Fibroblast of pulmonary artery (primary cell): ENCODE measurements at regions not wholly inside any gene's neighbourhood (a gene's known extent, or its start where the extent isn't known, plus 50 kb on each side); places are given as distances from the start of the nearest gene placed in this dataset.
A peak's percentile ranks its signal among the peaks of the same experiment; 100 is the strongest.

Source experiments
- DNase-seq: peaks from one replicate; pipeline ENCODE4 v3.0.0-alpha.2; 2010; ENCODE audit warnings: low read depth
- H3K4me3 ChIP-seq: replicated peaks from 2 replicates; pipeline ENCODE4 v1.5.1; 2011; ENCODE audit warnings: low read depth, mild to moderate bottlenecking, control low read depth, low read length, moderate library complexity
- CTCF ChIP-seq: IDR thresholded peaks from 2 replicates; pipeline ENCODE4 v1.5.1; 2011; ENCODE audit warnings: mild to moderate bottlenecking, control low read depth, low read length, inconsistent platforms; ENCODE audit errors: missing control alignments

- no peak for TF ChIP-seq CTCF
- no peak for DNase-seq
Measured at GRCh38 chr1:55288245-55288644, 73.1 kb upstream of the USP24 start.

GRCh38 chr1:55287723-55288122 lies 72.6 kb upstream of the USP24 start:
- TF ChIP-seq CTCF: no peak
- H3K4me3 ChIP-seq: no peak overlapping the region
- DNase-seq: no peak

More at GRCh38 chr1:55288245-55288644, 73.1 kb upstream of the USP24 start:
- no peak overlapping the region for H3K4me3 ChIP-seq

GRCh38 chr1:55286856-55287602 lies 71.9 kb upstream of the USP24 start:
- TF ChIP-seq CTCF: no peak
- peak; percentile 37 for DNase-seq
- H3K4me3 ChIP-seq: no peak overlapping the region

- TF ChIP-seq CTCF: no peak
- no peak overlapping the region for H3K4me3 ChIP-seq
- no peak for DNase-seq
Measured at GRCh38 chr1:55285834-55286233, 70.7 kb upstream of the USP24 start.

- peak; percentile 71 for TF ChIP-seq CTCF
- DNase-seq: peak; percentile 67
Measured at GRCh38 chr1:55284856-55285255, 69.7 kb upstream of the USP24 start.

GRCh38 chr1:55282058-55282457 lies 66.9 kb upstream of the USP24 start:
- H3K4me3 ChIP-seq: no peak overlapping the region
- DNase-seq: no peak
- TF ChIP-seq CTCF: no peak

More at GRCh38 chr1:55284856-55285255, 69.7 kb upstream of the USP24 start:
- H3K4me3 ChIP-seq: no peak overlapping the region

- DNase-seq: no peak
- H3K4me3 ChIP-seq: no peak overlapping the region
- no peak for TF ChIP-seq CTCF
Measured at GRCh38 chr1:55280731-55281130, 65.6 kb upstream of the USP24 start.
